Sigmoid colon (tissue), 4 donors: ENCODE measurements at regions not wholly inside any gene's neighbourhood (a gene's known extent, or its start where the extent isn't known, plus 50 kb on each side); places are given as distances from the start of the nearest gene placed in this dataset.

Experiments used
- EP300 ChIP-seq, 4 donors: sonication (generic); formaldehyde crosslinking; IDR thresholded peaks; one replicate each; pipeline ENCODE4 v1.6.1; 2017; ENCODE audit warnings: antibody characterized with exemption in 4 of 4
- POLR2A ChIP-seq, 2 donors: fragments of 450-650 bp; IDR thresholded peaks; one replicate each; pipeline ENCODE4 v1.6.1; 2016; ENCODE audit warnings: antibody characterized with exemption in 2 of 2, mild to moderate bottlenecking in 2 of 2, moderate library complexity in 2 of 2
- POLR2AphosphoS5 ChIP-seq, 4 donors: sonication (generic); formaldehyde crosslinking; IDR thresholded peaks; one replicate each; pipeline ENCODE4 v1.6.1; 2017; ENCODE audit warnings: antibody characterized with exemption in 4 of 4
- TF ChIP-seq, protein P1 (sequence below), 4 experiments: fragments of 450-650 bp in 3 of 4; fragments of 200-600 bp in 1 of 4; IDR thresholded peaks; one replicate each; pipeline ENCODE4 v1.5.1; 2016 to 2019; ENCODE audit warnings: antibody characterized with exemption in 4 of 4, mild to moderate bottlenecking in 3 of 4, moderate library complexity in 2 of 4

DNA sequence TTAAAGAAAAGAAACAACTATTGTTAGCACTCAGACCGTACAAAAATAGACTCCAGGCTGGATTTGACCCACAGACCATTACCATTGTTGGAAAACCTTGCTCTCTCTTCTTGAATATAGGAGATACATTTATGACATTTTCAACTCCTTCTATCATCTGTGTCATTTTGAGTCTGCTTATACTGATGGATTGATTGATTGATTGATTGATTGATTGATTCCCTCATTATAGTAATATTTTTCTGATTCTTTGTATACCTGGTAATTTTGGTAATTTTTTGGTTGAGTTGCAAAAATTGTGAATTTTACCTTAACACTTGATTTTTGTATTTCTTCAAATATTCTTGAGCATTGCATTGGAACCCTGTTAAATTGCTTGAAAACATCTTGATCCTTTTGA is 114.2 kb upstream of the KLHL29 start:
- TF ChIP-seq, protein P1, sequence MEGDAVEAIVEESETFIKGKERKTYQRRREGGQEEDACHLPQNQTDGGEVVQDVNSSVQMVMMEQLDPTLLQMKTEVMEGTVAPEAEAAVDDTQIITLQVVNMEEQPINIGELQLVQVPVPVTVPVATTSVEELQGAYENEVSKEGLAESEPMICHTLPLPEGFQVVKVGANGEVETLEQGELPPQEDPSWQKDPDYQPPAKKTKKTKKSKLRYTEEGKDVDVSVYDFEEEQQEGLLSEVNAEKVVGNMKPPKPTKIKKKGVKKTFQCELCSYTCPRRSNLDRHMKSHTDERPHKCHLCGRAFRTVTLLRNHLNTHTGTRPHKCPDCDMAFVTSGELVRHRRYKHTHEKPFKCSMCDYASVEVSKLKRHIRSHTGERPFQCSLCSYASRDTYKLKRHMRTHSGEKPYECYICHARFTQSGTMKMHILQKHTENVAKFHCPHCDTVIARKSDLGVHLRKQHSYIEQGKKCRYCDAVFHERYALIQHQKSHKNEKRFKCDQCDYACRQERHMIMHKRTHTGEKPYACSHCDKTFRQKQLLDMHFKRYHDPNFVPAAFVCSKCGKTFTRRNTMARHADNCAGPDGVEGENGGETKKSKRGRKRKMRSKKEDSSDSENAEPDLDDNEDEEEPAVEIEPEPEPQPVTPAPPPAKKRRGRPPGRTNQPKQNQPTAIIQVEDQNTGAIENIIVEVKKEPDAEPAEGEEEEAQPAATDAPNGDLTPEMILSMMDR (IDR thresholded peaks at IDR 0.05): no peak
- no peak for TF ChIP-seq POLR2AphosphoS5 (IDR thresholded peaks at IDR 0.05)
- no peak for TF ChIP-seq POLR2A (IDR thresholded peaks at IDR 0.05)
- no peak for TF ChIP-seq EP300 (IDR thresholded peaks at IDR 0.05)
